ENCODE measurements at regions not wholly inside any gene's neighbourhood (a gene's known extent, or its start where the extent isn't known, plus 50 kb on each side); places are given as distances from the start of the nearest gene placed in this dataset.
"Not testable (repeated sequence)": the region's sequence is repeated elsewhere in the genome, so short reads cannot be mapped to it uniquely, and the experiment has no call there.

DNA sequence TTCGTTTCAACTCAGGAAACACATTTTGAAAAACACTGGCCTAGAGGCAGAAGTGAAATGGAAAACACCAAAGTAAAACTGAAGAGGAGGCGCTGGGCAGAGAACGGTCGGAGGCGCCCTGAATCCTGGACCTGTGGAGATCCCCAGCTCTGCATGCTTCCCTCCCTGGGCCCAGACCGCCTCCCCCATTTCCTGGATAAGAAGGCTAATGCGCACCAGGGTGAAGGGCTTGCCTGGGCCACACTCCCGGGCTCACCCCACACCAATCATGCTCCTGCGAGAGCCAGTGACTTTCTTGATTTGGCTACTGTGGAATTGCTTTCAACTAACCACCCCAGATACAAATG is 167.1 kb downstream of the CRYBB2 start:
- in situ Hi-C loops (cut with HindIII; ENCODE audit: low pct_ligation_motif_present, low pct_unique_long_range_greater_than_20kb, low sequenced_read_pairs), result no loop called here
- no peak for DNase-seq

GRCh38 chr22:25388415-25388814 is 169.0 kb downstream of the CRYBB2 start:
- in situ Hi-C loops (cut with HindIII; ENCODE audit: low pct_ligation_motif_present, low pct_unique_long_range_greater_than_20kb, low sequenced_read_pairs), result no loop called here
- DNase-seq, result no peak

GRCh38 chr22:25388866-25389540 is 169.6 kb downstream of the CRYBB2 start:
- DNase-seq, result no peak
- in situ Hi-C loops (cut with HindIII; ENCODE audit: low pct_ligation_motif_present, low pct_unique_long_range_greater_than_20kb, low sequenced_read_pairs), result no loop called here

GRCh38 chr22:25389541-25389919 is 170.1 kb downstream of the CRYBB2 start:
- no peak for DNase-seq
- in situ Hi-C loops (cut with HindIII; ENCODE audit: low pct_ligation_motif_present, low pct_unique_long_range_greater_than_20kb, low sequenced_read_pairs), result no loop called here

DNA sequence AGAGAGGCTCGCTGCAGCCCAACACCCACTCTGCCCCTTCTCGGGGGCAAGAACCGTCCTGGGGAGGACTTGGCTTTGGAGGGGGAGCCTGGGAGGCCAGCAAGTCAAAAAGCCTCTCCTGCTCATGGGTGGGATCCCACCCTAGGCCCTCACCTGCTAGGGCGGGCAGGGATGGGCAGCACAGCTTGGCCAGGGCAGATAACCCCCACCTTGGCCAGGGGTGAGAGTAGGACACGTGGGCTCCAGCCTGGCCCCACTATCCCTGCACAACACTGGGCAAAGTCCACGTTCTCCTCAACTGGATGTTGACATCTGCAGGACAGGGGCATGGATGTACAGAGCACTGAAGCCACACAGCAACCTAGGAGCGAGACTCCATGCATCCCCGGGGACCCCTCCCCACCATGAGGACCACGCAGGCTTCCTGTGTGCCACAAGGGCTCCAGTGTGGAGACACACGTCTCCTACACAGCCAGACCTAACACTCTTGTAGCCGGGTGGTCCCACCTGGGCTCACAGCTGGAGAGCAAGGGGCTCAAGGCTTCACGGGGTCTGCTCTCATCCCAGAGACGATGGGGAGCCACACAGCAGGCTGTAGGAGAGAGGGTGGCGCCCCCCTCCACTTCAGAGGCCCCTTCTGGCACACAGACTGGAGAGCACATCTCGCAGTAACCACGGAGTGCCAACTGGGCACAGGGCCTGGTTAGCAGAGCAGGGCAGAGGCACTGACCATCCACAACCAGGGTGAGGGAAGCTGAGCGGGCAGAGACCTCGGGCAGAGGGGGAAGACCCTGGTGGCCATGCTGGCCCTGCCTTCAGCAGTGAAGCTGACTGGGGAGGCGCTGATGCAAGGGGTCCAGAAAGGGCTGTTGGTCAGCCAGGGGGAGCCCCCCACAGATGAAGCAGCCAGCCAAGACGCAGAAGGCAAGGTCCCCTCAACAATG is 171.1 kb downstream of the CRYBB2 start:
- in situ Hi-C loops (cut with HindIII; ENCODE audit: low pct_ligation_motif_present, low pct_unique_long_range_greater_than_20kb, low sequenced_read_pairs), result no loop called here
- DNase-seq, result no peak

DNA sequence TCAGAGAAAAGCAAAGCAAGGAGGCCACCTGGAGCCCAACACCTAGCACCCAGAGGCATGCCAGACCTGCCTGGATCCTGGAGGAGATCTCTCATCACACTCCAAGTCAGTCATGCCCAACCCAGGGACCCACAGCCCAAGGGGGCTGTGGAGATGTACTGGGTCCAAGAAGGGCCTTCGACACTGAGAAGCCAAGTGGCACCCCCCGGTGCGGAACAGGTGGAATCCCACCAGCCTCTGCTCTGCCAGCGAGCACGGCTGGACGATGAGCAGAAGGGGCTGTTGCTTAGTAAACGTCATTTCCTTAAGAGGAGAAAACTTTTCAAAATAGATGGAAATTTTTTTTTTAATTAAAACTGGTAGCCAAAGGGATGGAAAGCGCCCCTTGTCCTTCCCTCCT is 171.9 kb upstream of the GRK3 start:
- in situ Hi-C loops (cut with HindIII; ENCODE audit: low pct_ligation_motif_present, low pct_unique_long_range_greater_than_20kb, low sequenced_read_pairs), result no loop called here
- no peak for DNase-seq

DNA sequence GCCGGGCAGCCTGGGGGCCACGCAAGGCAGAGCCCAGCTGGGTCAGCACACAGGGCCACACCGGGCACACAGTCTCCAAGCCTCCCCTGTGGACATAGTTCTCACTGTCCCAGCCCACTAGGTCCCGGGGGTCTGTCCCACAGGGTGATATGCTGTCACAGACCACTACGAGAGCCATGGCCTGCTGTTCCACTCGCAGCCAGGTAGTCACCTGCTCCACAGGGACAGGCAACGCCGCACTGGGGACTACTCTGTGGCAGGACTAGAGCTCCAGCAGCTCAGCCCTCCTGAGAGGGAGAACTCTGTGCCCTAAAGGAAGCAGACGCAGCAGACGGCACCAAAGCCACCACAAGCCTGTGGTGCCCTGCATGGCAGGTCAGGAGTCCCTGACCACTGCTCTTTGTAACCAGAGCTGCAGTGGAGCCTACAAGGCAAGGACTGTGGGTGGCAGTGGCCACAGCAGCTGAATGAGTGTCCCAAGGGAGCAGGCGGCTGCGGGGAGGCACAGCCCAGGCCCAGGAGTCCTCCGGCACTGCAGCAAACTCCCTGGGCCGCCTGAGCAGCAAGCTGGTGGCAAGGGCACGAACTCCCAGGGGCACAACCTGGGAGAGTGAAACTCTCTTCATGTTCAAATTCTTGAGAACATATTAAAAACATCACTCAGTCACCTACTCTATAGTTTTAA is 171.2 kb upstream of the GRK3 start:
- in situ Hi-C loops (cut with HindIII; ENCODE audit: low pct_ligation_motif_present, low pct_unique_long_range_greater_than_20kb, low sequenced_read_pairs), result no loop called here
- DNase-seq, result no peak

- no peak for DNase-seq
- in situ Hi-C loops (cut with HindIII; ENCODE audit: low pct_ligation_motif_present, low pct_unique_long_range_greater_than_20kb, low sequenced_read_pairs), result no loop called here
Measured at GRCh38 chr22:25395468-25395867, 169.0 kb upstream of the GRK3 start.

DNA sequence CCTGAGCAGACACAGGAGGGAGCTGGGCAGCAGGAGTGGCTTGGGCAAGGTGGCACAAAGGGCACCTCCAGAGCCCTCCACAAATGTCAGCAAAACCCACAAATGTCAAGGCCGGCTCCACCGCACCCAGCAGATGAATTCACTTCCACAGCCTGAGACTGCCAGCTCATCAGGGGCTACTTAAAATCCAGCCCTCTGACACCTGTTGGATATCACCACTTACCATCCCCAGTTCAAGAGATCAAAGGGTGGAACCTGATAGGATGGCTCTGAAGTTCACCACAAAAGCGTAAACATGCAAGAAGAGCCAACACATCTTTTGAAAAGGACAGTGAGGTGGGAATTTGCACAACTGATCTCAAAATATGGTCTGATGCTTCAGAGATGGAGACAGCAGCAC is 168.6 kb upstream of the GRK3 start:
- DNase-seq, result no peak
- in situ Hi-C loops (cut with HindIII; ENCODE audit: low pct_ligation_motif_present, low pct_unique_long_range_greater_than_20kb, low sequenced_read_pairs), result no loop called here

GRCh38 chr22:25396615-25397200 is 167.8 kb upstream of the GRK3 start:
- in situ Hi-C loops (cut with HindIII; ENCODE audit: low pct_ligation_motif_present, low pct_unique_long_range_greater_than_20kb, low sequenced_read_pairs), result no loop called here
- no peak for DNase-seq

DNA sequence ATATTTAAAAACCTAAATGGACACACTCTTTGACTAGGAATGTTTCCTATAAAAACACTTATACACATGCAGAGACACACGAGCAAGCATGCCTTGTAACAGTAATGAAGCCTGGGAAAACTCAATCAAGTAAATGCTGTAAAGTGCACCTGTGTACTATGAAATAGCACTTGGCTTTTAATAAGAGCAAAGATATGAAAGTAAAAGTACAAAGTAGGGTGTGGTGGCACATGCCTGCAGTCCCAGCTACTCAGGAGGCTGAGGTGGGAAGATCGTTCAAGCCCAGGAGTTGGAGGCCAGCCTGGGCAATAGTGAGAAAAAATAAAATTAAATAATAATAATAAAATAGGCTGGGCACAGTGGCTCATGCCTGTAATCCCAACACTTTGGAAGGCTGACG is 166.9 kb upstream of the GRK3 start:
- DNase-seq, result no peak
- in situ Hi-C loops (cut with HindIII; ENCODE audit: low pct_ligation_motif_present, low pct_unique_long_range_greater_than_20kb, low sequenced_read_pairs), result no loop called here

- in situ Hi-C loops (cut with HindIII; ENCODE audit: low pct_ligation_motif_present, low pct_unique_long_range_greater_than_20kb, low sequenced_read_pairs), result not testable (repeated sequence)
- peak; percentile 85 for DNase-seq
Measured at GRCh38 chr22:25398591-25399062, 165.8 kb upstream of the GRK3 start.

- in situ Hi-C loops (cut with HindIII; ENCODE audit: low pct_ligation_motif_present, low pct_unique_long_range_greater_than_20kb, low sequenced_read_pairs), result no loop called here
Measured at GRCh38 chr22:25399649-25400151, 164.8 kb upstream of the GRK3 start.

DNA sequence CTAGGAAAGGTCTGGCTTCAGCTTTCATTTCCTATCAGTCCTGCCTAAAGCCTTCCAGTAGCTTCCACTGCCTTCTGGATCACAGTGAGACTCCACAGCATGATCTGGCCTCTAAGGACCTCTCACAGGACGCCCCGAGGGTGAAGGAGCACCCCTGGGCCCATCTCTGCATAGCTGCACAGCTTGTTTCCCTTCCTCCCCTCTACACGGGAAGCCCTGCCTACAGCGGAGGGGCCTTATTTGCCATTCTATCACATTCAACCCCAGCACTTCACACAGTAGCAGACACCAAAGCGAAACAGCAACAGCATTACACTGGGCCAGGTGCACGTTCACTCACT is 162.3 kb upstream of the GRK3 start:
- DNase-seq, result no peak
- in situ Hi-C loops (cut with HindIII; ENCODE audit: low pct_ligation_motif_present, low pct_unique_long_range_greater_than_20kb, low sequenced_read_pairs), result no loop called here

More at GRCh38 chr22:25399649-25400151, 164.8 kb upstream of the GRK3 start:
- no peak for DNase-seq

- peak; percentile 35 for DNase-seq
- in situ Hi-C loops (cut with HindIII; ENCODE audit: low pct_ligation_motif_present, low pct_unique_long_range_greater_than_20kb, low sequenced_read_pairs), result no loop called here
Measured at GRCh38 chr22:25402501-25403283, 161.8 kb upstream of the GRK3 start.

DNA sequence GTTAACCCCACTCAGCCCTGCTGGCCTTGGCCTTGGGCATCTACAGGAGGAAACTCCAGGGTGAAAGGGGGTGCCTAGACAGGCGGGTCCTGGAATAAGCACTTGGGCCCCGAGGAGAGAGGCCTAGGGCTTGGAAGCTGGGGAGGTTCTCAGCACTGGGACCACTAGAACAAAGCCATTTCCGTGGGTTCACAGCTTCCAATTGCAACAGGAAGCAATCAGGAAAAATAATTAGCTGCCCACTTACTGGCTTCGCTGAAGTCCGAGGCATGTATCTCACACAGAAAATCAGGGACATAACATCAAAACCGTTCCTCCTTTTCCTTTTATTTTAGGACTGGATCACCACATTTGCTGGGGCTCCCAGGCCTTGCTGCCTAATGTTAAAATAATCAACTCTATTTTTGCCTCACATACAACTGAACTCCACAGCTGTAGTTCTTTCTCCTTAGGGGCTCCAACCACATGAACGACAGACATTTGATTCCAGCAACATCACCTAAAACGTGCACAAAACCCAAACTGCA is 161.1 kb upstream of the GRK3 start:
- in situ Hi-C loops (cut with HindIII; ENCODE audit: low pct_ligation_motif_present, low pct_unique_long_range_greater_than_20kb, low sequenced_read_pairs), result no loop called here
- DNase-seq, result no peak

DNA sequence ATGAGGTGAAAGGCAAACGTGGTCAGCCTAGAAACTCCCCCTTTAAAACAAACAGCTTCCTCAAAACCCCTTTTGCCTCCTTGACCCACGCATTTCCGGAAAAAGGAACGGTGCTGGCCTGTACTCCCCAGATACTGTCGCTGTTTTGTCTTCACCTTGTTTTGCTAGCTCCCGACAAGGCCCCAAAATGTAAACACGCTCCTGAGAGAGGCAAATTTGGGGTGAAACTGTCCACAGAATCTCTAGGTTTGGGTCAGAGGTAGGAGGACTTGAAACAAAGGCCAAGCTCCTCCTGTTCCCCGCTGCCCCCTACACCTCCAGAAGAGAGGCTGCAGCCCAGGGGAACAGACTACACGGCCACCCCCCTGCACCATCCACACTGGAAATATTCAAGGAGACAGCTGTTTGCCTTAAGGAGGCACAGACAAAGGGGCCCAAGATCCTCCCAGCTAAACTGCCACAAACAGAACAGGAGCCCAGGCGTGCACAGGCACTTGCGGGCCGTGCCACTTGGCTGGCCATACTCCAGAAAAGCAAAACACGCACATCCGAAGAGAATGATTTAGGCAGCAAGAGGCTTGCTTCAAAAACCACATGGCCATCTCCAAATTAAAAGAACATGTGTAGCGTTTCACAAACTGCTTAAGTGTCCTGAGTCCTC is 160.5 kb upstream of the GRK3 start:
- in situ Hi-C loops (cut with HindIII; ENCODE audit: low pct_ligation_motif_present, low pct_unique_long_range_greater_than_20kb, low sequenced_read_pairs), result no loop called here
- peak; percentile 18 for DNase-seq

- DNase-seq, result no peak
- in situ Hi-C loops (cut with HindIII; ENCODE audit: low pct_ligation_motif_present, low pct_unique_long_range_greater_than_20kb, low sequenced_read_pairs), result no loop called here
Measured at GRCh38 chr22:25404556-25404927, 159.9 kb upstream of the GRK3 start.

All from ACHN (cell line).